ENCODE measurements at regions not wholly inside any gene's neighbourhood (a gene's known extent, or its start where the extent isn't known, plus 50 kb on each side); places are given as distances from the start of the nearest gene placed in this dataset.

- Histone ChIP-seq H3K4me2 (no peak overlapping the region), H2AFZ (no peak overlapping the region)
- no peak for DNase-seq (ENCODE audit: low spot score)
Measured at GRCh38 chr2:53477517-53477916, 290.1 kb upstream of the CHAC2 start.

More at GRCh38 chr2:53477517-53477916, 290.1 kb upstream of the CHAC2 start:
- H3K27me3 ChIP-seq (ENCODE audit: insufficient read depth), result no peaks in the 10 kb centered on the region
- Mint-ChIP-seq H3K9me3 (peaks cover 3% of the 10 kb centered on the region; the same call in 2 of the 3 replicates), H3K27me3 (ENCODE audit: insufficient read depth, low read depth, poor library complexity) (no peaks in the 10 kb centered on the region), H3K27ac (no peak overlapping the region), H3K36me3 (ENCODE audit: low read depth) (peaks cover 3% of the 10 kb centered on the region; the same call in 1 of the 3 replicates), H3K4me1 (no peaks in the 10 kb centered on the region), H3K4me3 (no peak overlapping the region)
- H4K20me1 ChIP-seq (replicated peaks; ENCODE audit: insufficient read depth), result no peaks in the 10 kb centered on the region
- no peaks in the 10 kb centered on the region for H3F3A ChIP-seq (replicated peaks; ENCODE audit: low read depth)
- H3K36me3 ChIP-seq (ENCODE audit: insufficient read depth), result no peaks in the 10 kb centered on the region
- TF ChIP-seq POLR2AphosphoS5 (IDR thresholded peaks at IDR 0.05; ENCODE audit: low read depth) (no peak), NANOG (IDR thresholded peaks at IDR 0.05; ENCODE audit: borderline replicate concordance) (no peak), ETS1 (IDR thresholded peaks at IDR 0.05) (no peak), ZNF331 (CRISPR knock-in tag; IDR thresholded peaks at IDR 0.05; ENCODE audit: low read depth) (no peak), ZNF114 (CRISPR knock-in tag; IDR thresholded peaks at IDR 0.05) (no peak), CTCF (conservative IDR thresholded peaks at IDR 0.05; ENCODE audit: low read depth in 2 of 2) (no peak), ZNF462 (CRISPR knock-in tag; IDR thresholded peaks at IDR 0.05) (no peak), REST (IDR thresholded peaks at IDR 0.05; ENCODE audit: unreplicated experiment) (no peak), CREB1 (CRISPR knock-in tag; IDR thresholded peaks at IDR 0.05; ENCODE audit: low read depth) (no peak), EZH2phosphoT487 (IDR thresholded peaks at IDR 0.05; ENCODE audit: unreplicated experiment) (no peak), EZH2 (IDR thresholded peaks at IDR 0.05; ENCODE audit: low read depth, unreplicated experiment) (no peak), JUNB (IDR thresholded peaks at IDR 0.05; ENCODE audit: unreplicated experiment) (no peak), STAT1 (IDR thresholded peaks at IDR 0.05; ENCODE audit: unreplicated experiment) (no peak)
- H3K9me2 ChIP-seq (ENCODE audit: insufficient read depth), result peaks cover 7% of the 10 kb centered on the region; the same call in 1 of the 2 replicates
- H3K27ac ChIP-seq (ENCODE audit: low read depth), result no peak overlapping the region
- no peak overlapping the region for H3K4me3 ChIP-seq
- no peaks in the 10 kb centered on the region for H3K79me2 ChIP-seq (replicated peaks; ENCODE audit: insufficient read depth)
- no peaks in the 10 kb centered on the region for H3K4me1 ChIP-seq (ENCODE audit: insufficient read depth)
- no peak for ATAC-seq

Data from GM23338 (cell line).